Activated CD4-positive, alpha-beta T cell treated with anti-CD3 and anti-CD28 coated beads, Interleukin-2, amount 50 U/mL, for 48 hours (primary cell): ENCODE measurements at regions not wholly inside any gene's neighbourhood (a gene's known extent, or its start where the extent isn't known, plus 50 kb on each side); places are given as distances from the start of the nearest gene placed in this dataset.

ENCODE experiments used
- DNase-seq, 2 experiments: peaks; one replicate each; pipeline ENCODE4 v3.0.0-alpha.2; 2020

DNA sequence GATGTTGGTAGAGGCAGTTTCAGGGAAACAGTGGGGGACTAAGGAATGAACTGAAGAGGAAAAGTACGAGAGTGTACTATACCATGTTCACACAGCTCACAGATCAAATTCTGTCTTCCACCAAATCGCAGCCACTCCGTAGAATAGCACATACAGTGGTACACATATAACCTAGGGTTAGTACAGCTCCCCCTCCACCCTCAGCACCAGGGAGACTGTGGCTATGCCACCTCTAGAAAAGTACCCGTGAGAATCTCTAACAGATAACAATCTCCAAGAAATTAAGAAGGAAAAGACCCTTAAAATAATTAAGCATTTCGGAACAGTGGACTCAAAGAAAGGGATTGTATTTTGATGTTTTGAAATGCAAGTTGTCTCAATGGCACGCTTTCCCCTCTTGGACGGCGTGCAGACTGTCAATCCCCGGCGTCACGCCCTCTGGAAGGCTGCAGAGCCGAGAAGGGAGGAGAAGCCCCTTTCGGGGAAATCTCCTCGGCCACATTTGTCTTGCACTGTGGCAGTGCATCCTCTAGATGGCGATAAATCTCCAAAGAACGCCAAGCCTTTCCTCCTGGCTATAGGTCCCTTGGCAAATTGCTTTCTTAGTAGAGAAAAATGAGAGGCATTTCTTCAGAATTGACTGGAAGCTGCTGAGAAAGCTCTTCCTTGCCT lies 345.0 kb downstream of the REEP3 start:
- peak; percentile 37 to 57 for DNase-seq

DNA sequence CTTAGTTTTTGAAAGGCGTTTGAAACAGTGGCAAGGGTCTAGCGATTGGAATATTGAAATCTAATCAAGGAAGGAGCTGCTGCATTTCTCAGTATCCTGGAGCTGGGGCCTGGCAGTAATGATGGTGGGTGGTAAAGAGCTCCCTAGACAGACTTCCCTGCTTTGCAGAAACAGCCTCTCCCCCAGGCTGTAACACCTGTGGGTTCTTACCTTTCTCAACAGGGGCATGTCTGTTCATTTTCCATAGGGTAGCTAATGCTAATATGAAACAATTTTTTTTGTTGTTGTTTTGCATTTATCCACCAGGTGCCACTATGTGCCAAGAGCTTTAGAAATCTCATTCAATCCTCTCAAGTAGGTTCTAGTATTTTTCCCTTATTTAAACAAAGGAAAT lies 345.5 kb downstream of the REEP3 start:
- DNase-seq = no peak

DNA sequence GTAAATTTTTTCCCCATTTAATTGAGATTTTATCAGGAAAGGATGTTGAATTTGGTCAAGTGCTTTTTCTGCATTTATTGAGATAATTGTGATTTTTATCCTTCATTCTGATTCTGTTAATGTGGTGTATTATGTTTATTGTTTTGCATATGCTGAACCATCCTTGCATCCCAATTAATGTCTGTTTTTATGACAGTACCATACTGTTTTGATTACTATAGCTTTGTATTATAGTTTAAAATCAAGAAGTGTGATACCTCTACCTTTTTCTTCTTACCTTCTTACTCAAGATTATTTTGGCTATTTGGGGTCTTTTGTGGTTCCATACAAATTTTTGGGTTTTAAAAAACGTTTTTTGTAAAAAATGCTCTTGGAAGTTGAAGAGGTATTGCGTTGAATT lies 357.2 kb downstream of the REEP3 start:
- DNase-seq = no peak

- no peak for DNase-seq
Measured at GRCh38 chr10:63883861-63884260, 362.7 kb downstream of the REEP3 start.

- no peak for DNase-seq
Measured at GRCh38 chr10:63884426-63884825, 363.2 kb downstream of the REEP3 start.

DNA sequence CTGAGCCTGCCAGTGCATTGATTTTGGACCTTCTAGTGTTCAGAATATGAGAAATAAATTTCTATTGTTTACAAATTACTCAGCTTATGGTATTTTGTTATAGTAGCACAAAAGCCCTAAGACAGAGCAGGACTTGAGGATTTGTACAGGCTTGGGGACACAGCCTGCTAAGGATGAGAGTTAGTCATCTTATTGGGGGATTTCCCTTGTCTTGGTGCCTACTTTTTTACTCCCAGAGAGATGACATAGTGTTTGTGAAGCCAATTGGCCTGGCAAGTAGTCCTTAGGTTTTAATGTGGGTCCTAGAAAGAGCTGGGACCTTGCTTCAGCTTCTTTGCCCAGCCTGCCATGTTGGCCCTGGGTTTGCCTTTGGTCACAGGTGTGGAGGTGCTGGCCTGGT lies 364.0 kb downstream of the REEP3 start:
- DNase-seq = no peak

- no peak for DNase-seq
Measured at GRCh38 chr10:63886281-63887022, 365.3 kb downstream of the REEP3 start.

DNA sequence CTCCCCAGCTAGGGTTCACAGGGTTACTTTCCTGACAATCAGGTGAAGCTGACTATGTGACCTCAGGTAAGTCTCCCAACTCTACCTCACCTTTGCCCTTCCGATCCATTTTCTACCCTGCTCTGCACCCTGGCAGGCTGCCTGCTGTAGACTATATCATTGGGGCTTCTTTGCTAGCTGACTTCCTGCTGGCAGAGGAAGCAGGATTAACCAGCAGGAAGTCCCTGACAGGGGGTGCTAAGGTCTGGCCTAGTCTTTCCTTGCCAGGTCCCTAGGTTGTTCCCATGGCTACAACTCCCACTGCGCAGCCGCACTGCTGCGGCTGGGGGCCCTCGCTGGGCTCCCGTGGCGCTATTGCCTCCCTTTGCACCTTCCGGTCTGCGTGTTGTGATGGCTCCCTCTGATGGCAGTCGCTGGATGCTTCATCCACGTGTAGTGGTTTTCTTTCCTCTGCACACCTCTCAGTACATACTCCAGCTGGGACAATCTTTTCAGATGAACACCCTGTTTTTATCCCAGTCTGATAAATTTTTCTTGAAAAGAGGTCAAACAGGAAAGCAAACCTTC lies 365.9 kb downstream of the REEP3 start:
- no peak for DNase-seq

DNA sequence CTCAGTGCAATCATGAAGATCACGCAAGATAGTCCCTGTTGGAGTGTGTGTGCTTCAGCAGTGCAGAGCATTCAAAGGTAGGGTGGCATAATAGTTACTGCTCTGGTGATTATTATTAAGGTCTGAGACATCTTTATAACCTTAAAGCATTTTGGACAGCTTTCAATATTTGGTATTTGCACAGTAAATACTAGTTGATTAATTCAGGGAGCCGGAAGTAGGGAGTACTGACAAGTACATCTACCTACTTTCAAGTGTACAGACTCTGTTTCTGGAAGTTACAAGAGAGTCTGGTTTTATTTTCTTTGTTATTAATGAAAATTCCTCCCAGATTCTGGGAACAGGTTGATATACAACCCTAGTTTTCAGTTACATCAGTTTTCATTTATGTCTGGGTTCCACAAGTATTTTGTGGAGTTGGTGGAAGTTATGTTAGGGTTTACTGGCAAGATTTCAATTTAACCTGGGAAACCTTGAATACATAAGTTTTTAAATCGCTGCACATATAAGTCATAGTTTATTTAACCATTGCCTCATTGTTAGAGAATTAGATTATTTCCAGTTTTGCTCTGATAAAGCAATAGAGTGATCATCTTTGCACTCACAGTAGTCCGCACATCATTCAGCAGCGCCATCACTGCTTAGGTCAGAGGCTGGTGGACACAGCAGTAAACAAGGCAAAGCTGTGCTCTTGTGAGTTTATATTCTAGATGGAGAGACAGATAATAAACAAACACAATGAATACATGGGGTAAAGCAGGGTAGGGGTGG lies 366.6 kb downstream of the REEP3 start:
- DNase-seq = no peak

DNA sequence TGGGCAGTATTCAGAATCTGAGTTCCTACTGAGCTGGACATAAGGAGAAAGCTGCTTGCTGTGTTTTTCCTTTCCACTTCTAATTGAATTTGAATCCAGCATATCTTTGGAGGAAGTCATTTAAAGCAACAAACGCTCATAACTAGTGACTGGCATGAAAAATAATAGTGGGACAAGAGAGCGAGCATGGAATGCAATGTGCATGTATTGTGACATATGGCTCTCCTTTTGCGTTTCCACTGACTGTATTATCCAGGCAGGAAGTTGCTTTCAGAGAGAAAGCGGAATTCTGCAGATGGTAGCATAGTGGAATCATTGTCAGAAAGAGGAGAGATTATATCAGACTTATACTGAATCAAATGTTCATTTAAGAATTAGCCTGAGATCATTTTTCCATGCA lies 368.6 kb downstream of the REEP3 start:
- DNase-seq = no peak

GRCh38 chr10:63896992-63897391 lies 375.8 kb downstream of the REEP3 start:
- no peak for DNase-seq

DNA sequence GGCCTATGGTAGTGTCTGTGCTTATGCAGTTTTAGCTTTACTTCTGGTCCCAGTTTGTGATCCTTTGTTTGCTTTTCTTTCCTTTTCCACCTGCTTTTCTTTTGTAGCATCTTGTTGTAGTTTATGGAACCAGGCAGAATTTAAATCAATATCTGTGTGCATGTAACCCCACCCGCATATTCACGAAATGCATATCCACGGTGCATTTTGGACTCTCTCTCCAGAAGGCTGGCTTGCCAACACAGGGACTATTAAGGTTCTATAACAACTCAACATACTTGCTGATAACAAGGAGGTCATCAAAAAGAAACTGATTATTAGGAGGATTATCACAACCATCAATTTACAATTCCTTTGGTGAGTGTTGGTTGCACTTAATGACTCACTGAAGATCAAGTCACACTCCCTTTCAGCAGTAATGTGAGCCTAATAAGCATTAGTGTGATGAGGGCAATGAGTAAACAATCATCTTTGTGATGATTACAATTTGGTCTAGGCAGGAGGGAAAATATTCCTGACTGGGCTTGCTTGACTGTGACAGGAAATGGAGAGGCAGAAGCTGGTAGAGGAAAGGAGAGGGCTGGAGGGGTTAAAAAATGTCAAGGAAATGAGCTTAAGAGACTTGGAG lies 378.6 kb downstream of the REEP3 start:
- DNase-seq = no peak

- DNase-seq = peak in 1 of 2 experiments; percentile 3
Measured at GRCh38 chr10:63901228-63901627, 380.0 kb downstream of the REEP3 start.

- DNase-seq = no peak
Measured at GRCh38 chr10:63901881-63902280, 380.7 kb downstream of the REEP3 start.

GRCh38 chr10:63910806-63911205 lies 389.6 kb downstream of the REEP3 start:
- DNase-seq = no peak

GRCh38 chr10:63915240-63915639 lies 394.0 kb downstream of the REEP3 start:
- DNase-seq = no peak

GRCh38 chr10:63917363-63917762 lies 396.2 kb downstream of the REEP3 start:
- no peak for DNase-seq

DNA sequence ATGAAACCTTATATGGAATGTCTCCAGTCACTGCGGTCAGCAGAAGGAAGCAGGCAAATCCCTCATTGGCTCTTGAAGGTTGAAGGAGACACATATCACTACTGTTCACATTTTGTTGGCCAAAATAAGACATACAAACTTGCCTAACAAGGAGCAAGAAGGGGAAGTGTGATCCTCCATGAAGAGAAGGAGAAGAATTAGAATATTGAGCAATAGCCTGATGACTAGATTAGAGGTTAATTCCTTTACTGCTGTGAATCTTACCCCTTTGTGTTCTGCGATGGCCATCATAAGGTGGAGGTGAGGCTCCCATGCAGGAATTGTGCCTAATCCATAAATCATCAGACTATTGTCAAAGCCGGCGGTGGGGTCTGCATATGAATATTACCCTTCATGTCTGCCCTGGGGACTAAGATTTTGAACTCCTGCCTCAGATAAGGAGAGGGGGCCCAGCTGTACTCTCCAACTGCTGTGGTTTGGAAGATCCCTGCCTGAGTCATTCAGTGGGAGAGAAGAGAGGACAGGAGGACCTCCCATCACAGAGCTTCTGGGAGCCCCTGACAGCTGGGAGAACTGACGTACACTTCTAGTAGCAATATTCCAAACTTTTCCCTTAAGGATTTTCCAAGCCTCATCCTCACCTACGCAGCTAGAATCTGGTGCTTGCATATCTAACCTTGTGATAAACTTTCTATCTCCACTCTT lies 398.5 kb downstream of the REEP3 start:
- no peak for DNase-seq

- no peak for DNase-seq
Measured at GRCh38 chr10:63920926-63921325, 399.7 kb downstream of the REEP3 start.

- DNase-seq = no peak
Measured at GRCh38 chr10:63921908-63922467, 400.8 kb downstream of the REEP3 start.

DNA sequence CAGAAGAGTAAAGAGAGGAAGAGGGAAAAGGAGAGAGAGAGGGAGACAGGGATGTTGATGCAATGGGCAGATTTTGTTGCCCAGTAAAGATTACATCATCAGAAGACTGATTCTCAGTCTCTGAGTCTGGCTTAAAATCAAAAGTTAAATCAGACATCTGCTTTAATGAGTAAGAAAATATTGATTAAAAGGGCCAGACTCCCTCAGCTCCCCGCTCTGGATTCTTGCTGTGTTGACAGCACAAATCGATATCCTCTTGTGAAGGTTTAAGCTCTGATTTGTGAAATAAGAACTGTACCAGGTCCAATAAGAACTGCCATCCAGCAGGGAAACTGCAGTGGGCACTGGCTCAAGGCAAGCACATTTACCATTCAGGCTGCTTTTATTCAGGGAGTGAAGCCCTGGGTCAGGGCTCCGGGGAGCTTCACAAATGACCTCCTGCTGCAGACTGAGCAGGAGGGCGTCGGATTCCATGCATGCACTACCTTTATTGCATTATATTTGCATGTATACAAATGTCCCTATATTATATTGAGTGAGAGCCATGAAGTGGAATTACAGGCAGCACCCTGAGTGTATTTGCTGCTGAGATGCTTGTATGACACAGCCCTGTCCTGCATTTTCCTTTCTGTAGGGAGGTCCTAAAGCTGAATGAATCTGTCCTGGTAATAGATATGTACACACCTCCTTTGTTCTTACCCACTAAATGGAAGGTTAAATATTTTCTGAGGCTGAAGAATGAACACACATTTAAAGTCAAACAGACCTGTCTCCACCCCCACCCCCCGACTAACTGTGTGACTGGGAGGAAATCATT lies 401.5 kb downstream of the REEP3 start:
- DNase-seq = no peak
